NCI-H510A (cell line): ENCODE measurements at regions not wholly inside any gene's neighbourhood (a gene's known extent, or its start where the extent isn't known, plus 50 kb on each side); places are given as distances from the start of the nearest gene placed in this dataset.
"Not testable (repeated sequence)": the region's sequence is repeated elsewhere in the genome, so short reads cannot be mapped to it uniquely, and the experiment has no call there.

Experiments used
- DNase-seq: peaks from one replicate; lab custom pipeline; 2025; lab: John Stamatoyannopoulos, UW

DNA sequence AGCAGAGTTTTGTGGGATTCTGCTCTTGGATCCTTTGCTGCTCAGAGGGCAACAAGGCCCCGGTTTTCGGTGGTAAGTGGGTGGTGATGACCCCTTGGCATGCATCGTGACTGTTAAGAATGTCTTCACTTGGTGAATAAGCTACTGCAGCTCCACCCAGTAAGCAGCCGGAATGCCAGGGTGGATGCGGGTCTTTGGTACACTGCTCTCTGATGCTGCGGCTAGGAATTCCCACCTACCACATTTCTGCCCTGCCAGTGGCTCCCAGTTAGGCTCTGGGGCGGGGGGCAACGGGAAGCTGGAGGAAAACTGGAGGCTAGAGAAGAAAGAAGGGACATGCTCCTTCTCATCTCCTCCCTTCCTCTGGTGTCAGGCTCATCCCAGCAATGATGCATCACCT lies 180.4 kb upstream of the GALNT2 start:
- no peak for DNase-seq

DNA sequence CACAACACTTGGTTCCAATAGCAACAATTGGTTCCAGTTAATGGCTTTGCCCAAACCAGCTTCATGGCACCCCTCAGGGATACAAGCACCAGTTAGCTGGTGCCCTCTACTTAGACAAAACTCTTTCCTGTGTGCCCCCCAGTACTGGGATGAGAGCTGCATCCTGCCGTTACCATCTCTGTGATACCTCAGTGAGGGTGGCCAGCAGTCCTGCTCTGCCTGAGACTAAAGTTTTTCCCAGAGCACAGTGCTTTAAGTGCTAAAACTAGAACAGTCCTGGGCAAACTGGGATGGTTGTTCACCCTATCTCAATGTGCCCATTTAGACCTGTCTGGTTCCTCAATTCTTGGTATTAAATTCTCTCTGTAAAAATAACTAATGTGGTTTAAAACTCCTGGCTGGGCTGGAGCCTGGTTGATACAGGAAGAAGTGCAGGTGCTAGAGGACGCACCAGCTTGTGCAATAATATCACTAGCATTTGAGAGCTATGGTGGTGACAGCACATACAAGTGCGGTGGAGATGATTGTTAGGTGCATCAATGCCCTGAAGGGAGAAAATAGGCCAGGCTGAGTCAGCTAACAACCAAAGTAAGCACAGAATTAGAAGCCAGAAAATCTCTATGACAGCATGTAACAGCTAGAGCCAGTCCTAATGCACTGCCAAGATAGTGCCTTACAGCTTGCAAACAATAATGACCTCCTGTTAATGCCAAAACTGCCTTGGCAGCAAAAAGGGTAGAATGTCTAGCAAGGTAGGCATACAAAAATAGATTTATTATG lies 179.8 kb upstream of the GALNT2 start:
- DNase-seq = no peak

DNA sequence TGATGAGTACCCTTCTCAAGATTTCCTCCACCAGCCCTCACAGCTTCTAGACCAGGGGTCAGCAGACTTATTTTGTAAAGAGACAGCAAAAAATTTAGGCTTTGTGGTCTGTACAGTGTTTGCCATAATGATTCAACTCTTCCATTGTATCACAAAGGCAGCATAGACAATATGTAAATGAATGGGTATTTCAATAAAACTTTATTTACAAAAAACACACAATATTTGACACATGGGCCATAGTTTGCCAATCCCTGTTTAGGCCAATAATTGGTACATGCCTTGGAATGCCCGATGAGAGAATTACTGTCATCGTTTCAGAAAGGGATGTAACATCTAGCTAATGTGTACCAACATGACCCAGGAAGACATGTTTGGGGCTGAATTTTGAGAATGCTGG lies 178.9 kb upstream of the GALNT2 start:
- DNase-seq = no peak

DNA sequence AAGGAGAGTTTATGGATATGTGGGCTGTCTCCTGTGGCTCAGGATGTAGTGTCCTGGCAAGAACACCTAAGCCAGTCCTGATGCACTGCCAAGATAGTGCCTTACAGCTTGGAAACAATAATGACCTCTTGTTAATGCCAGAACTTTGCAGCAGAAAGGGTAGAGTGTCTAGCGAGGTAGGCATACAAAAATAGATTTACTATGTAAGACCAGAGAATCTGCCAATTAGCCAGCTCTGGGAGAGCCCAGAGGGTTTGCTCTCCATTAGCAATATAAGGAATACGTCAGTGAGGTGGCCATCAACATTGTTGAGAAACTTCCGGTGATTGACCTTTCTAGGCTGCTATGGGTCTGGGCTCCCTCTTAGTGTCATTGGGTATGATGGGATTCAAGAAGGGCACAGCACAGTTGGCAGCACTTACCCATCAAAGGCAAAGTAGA lies 178.5 kb upstream of the GALNT2 start:
- no peak for DNase-seq

DNA sequence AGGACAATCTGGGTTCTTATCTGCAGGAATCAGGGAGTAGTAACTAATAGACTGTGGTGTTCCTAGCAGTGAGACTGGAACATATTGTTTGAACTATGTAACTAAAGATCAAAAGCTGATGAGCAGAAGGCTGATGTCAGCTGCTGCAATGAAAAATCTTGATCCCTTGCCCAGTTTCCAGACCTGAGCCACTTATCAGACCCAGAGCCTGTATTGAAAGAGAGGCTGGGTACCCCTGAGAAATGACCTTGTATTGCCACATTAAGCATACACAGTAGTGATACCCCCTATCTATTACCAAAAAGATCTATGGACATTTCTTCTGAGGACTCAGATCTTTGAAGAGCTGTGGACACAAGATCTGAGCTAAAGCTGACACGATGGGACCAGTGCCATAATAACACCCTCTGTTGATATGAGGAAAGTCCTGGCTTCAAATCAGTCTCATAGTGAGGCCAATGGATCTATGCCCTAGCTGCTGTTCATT lies 178.0 kb upstream of the GALNT2 start:
- no peak for DNase-seq

DNA sequence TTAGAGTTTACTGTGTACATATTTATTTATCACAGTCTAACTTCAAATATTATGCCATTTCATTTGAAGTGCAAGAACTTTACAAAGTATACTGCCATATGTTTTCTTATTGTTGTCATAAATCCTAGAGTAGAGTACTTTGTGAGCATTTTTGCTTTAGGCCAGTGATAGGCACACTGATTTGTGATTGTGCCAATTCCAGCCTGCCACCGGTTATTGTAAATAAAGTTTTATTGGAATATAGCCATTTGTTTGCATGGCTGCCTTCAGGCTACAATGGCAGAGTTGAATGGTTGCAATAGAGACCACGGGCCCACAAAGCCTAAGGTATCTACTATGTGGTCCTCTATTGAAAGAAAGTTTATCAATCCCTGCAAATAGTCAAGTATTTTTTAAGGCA lies 175.8 kb upstream of the GALNT2 start:
- no peak for DNase-seq

DNA sequence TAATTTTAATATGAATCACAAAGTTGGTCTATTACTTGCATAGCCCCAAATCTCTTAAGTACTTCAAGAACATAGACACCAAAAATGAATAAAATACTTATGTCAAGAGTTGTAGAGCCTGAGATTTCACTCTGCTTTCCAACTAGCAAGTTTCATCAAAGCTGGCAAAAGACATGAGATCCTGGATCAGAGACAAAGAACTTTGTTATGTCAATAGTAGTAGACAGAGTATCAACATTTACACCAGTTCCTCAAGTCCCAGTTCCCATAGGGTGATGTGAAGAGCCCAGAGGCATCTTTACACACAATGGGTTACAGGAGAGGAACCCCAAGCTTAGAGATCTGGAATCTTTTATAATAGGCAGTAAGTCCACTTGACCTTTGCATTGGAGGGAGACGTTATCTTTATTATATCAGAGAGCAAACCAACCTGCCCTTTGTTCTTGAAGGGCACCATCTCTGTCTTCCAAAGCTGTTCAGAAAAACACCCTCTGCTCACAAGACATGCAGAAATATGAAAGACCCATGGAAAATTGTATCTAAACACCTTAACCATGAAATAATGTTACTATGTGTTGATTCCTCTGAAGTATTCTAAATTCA lies 174.4 kb upstream of the GALNT2 start:
- DNase-seq = no peak

DNA sequence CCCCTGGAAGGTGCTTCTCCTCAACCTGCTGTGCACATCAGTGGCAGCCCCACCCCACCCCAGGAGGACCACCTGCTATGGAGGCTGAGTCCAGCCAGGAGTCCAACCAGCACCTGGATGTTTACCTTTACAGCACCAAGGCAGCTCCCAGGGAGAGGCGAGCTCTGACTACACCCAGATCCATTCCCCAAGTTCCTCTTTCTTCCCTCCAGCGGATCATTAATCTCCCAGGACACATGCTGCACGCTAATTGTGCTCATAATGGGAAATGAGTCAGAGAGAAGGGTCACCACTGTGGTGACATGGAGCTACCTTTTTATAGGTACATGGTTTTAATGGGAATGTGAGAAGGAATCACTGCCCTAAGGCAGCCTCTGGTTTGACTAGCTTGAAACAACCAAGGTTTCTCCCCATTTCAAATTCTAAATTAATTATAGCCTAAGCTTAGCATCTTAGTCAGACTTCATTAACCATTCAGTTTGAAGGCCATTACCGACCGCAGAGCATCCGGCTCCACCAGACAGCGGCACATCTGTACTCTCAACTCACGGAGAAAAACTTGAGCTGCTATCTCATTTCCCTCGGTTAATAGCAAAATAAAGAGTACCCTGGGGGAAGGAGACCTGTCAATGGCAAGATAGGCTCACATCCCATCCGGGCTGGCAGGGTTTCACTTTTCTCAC lies 173.1 kb upstream of the GALNT2 start:
- DNase-seq = no peak

DNA sequence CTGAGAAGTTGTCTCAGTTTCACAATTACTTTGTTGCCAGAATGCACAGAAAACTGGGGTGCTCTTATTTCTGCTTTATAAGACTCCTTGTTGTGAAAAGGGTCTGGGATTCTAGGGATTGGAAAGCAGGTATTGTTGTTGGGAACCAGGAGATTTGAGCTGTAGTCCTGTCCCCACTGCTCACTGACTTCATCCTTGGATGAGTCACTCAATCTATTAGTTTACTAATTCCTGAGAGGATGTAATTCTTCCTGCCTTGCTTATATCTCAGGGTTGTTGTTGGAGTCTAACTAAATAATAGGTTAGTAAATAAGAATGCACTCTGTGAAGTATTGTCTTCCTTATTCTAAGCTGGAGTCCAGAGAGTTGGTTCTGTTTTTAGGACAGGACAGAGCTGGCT lies 172.5 kb upstream of the GALNT2 start:
- DNase-seq = no peak

DNA sequence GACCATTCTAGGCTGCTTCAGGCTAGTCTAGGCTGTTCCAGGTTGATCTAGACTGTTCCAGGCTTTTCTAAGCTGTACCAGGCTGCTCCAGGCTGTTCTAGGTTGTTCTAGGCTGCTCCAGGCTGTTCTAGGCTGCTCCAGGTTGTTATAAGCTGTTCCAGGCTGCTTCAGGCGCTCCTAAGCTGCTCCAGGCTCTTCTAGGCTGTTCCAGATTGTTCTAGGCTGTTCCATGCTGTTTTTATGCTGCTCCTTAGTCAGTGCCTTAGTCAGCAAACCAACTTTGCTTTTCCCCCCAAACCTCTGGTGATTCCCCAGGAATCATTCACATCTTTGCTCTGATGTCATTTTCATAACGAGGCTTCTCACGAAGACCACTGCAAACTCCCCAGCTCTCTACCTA lies 171.4 kb upstream of the GALNT2 start:
- no peak for DNase-seq

DNA sequence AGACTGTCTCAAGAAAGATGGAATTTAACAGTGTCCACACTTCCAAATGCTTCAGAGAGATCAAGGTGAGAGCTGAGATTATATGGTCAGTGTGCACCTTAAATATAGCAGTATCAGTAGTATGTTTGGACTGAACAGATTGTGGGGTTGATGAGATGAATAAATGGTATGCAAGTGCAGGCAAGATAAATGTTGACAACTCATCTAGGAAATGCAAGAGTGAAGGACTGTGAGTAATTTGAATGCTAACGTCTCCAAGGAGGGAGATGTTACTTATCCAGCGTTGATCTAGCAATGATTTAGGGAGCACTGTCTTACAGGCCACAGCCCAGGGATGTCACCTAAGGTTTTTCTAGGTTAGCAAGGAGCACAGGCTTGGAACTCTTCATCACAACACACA lies 170.7 kb upstream of the GALNT2 start:
- DNase-seq = no peak

DNA sequence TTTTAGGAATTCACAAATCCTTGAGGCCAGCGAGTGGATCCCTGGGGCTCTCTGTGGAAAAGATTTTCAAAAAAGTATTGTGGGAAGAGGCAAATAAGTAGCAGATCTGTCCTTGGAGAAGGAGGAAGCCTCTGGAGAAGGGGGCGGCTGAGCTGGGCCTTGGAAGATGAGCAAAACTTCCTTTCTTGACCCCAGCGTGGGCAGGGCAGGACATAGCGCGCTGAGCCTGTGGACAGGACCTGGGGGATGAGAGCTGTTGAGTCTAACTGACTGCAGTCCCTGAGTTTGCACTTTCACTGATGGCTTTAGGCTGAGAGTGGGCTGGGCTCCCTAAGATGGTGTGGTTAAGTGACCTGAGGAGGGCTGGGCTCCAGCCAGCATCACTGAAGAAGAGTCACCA lies 170.2 kb upstream of the GALNT2 start:
- no peak for DNase-seq

DNA sequence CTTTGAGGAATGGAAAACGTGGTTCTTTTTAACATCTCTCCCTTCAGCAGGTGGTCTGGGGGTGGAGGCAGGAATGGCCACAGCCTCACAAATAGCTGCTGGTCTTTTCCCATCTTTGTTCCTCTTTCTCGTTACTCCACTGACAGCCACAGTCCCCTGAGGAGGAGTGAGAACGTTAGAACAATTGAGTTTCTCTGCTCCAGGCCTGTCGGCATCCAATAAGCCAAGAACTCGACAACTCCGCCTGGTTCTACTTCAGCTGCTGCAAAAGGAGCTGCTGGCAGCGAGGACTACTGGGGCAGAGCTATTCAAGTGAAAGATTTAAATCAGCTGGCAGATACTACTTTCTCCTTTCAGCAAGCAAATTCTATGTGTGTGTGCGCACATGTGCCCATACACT lies 169.5 kb upstream of the GALNT2 start:
- no peak for DNase-seq

DNA sequence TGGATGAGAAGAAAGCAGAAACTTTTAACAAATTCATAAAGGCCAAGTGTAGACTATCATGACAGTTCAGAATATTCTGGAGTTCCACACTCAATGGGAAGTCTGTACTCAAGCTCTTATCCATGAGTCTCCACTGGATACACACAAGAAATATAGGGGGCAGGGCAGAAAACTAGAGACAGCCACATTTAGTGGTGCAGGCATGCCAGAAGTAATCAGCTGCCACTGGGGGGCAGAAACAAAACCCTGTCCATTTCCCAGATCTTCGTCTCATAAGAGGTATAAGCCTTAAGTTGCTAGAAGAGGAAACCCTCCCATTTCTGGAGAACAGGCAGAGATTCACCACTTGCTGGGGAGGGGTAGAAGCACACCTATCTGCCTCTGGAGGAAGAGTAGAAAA lies 166.8 kb upstream of the GALNT2 start:
- DNase-seq = no peak

DNA sequence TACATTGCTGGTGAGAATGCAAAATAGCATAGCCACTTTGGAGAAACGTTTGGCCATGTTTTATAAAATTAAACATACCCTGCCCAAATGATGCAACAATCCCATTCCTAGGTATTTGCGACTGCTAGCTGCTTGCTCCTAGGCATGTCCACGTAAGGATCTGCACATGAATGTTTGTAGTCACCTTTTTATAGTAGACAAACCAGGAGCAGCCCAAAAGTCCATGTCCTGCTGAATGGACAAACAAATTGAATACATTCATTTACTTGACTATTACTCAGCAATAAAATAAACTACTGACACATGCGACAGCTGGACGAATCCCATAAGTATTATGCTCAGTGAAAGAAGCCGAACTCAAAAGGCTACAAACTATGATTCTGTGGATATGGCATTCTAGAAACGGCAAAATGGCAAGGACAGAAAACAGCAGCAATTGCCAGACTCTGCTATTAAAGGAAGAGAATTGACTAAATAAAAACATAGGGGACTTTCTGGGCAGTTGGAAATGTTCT lies 161.9 kb upstream of the GALNT2 start:
- DNase-seq = no peak

DNA sequence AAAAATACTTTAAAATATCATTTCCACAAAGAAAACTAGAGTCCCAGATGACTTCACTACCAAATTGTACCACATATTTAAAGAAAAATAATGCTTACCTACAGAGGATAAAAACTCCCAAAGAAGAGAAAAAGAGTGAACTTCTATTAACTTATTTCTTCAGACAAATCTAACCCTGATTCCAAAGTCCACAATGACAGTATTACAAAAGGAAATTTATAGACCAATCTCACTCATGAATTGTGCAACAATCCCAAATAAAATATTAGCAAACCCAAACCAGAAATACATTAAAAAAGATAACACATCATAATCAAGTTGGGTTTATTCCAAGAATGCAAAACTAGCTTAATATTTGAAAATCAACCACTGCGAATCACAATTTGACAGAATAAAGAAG lies 161.4 kb upstream of the GALNT2 start:
- no peak for DNase-seq

DNA sequence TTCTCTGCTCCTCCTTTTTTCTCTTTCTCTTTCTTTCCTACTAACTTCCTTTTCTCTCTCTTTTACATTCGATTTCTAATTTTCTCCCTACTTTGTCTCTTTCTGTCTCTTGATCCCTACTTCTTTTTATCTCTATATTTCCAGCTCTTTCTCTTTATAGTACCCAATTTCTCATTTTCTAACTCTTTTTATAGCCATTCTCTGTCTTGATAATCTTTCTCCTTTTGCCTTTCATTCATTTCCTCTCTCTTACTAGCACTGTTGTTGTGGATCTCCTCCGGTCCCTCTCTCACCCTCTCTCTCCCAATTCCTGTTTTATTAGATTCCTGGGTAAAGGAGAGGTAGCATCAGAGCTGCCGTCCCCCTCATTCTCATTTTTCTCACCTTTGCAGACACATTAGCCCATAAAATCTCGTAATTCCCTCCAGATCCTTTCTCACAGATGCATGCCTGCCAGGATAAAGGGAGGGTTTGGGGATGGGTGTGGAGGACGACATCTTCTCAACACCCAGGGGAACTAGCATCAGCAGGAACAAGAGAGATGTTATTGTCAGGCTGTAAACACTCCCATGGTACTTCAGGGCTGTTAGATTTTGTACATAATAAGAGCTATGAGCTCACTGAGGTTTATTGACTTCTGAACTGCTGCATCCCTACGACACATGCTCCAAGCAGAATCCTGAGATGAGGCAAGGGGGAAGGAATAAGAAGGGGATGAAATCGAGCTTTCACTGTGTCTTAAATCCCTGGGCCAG lies 159.0 kb upstream of the GALNT2 start:
- peak; percentile 25 for DNase-seq

DNA sequence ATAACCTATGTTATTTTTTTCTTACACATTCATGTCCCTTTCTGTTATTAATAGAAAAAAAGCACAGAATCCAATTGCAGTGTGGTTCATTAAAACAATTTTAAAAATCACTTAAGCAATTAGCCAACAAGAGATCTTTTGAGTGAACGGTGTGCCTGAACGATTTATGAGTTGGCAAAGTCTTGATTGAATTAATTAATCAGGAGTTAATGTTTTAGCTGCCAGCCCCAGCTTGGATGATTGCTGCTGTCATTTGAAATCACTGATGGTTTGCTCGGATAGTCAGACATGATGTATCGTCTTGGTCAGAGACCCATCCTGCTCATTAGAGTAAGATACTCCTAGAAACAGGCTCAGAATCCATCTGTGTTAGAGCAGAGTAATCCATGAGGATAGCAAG lies 158.3 kb upstream of the GALNT2 start:
- DNase-seq = no peak

DNA sequence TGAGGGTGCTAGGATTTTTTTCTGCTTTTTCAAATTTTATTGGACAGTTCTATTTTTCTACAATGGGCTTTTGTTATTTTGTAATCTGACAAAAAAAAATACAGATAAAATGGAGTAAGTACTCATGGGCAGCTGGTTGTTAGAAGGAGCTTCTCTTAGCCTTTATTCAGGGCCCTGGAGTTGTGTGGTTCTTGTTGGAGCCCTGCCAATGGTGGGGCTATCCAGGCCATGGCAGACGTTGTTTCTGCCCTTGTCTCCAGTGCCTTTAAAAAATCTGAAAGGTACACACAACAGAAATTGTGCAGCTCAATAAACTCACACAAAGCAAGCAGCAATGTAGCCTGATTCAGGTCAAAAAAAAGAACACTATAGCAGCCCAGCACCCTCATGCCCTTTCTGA lies 153.5 kb upstream of the GALNT2 start:
- no peak for DNase-seq

DNA sequence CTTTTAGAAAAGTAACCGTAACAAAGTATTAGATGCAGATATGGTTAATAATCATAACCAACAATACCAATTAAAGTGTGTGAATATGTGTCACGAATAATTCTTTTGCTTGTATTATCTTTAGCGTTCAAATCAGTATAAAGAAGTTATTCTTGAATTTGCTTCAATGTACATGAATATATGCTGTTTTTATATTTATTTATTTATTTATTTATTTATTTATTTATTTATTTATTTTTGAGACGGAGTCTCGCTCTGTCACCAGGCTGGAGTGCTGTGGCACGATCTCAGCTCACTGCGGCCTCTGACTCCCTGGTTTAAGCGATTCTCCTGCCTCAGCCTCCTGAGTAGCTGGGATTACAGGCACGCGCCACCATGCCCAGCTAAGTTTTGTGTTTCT lies 147.6 kb upstream of the GALNT2 start:
- not testable (repeated sequence) for DNase-seq

DNA sequence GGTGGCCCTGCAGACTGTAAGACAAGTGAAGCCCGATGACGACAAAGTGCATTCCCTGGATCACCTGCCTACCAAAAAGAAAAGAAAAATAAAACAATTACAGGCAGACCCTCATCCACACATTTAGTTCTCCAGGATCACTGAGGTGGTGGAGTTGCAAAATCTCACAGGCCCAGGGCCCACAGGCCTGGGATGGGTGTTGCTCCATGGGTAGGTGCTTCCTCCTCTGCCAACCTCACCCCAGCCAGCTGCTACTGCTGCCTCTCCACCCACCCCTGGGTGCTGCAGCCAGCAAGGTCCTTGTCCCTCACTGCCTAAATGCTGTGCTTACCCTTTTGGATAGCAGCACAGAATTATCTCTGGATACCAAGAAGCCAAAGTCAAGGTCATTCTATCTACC lies 146.4 kb upstream of the GALNT2 start:
- DNase-seq = no peak

DNA sequence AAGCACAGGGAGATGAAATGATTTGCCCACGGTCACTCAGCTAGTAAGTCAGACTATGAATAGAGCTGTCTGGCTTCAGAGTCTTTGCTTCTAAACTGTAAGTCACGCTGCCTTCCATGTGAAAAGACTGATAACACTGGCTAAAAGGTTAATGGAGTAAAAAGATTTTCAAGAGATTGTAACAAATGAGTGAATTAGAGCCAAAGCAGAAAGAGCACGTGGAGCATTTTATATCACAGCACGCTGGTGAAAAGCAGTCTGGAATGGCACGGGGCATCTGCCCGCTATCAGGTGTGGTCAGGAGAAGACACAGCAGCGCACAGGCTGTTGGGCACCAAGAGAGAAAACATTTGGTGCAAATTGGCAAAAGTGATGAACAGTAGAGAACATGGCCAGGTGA lies 144.8 kb upstream of the GALNT2 start:
- DNase-seq = no peak
